H1 (cell line): ENCODE measurements at regions not wholly inside any gene's neighbourhood (a gene's known extent, or its start where the extent isn't known, plus 50 kb on each side); places are given as distances from the start of the nearest gene placed in this dataset.

Experiments used
- CHD2 ChIP-seq: IDR thresholded peaks from 2 replicates; pipeline ENCODE4 v1.6.1; 2012; ENCODE audit warnings: low read length, improper control_type of control experiment
- TBP ChIP-seq: IDR thresholded peaks from 2 replicates; pipeline ENCODE4 v1.6.1; 2011; ENCODE audit warnings: low read depth, low read length, improper control_type of control experiment
- TF ChIP-seq, protein P1 (sequence below), 3 experiments: IDR thresholded peaks; 1 replicate in 2 of 3; 2 replicates in 1 of 3; pipeline versions ENCODE4 v1.5.1 to v1.6.1; 2011; ENCODE audit warnings: low read length in 3 of 3, mild to moderate bottlenecking in 3 of 3, inconsistent platforms in 2 of 3, low read depth in 1 of 3, moderate library complexity in 1 of 3; ENCODE audit not compliant: insufficient read depth in 1 of 3; ENCODE audit errors: control extremely low read depth in 1 of 3

DNA sequence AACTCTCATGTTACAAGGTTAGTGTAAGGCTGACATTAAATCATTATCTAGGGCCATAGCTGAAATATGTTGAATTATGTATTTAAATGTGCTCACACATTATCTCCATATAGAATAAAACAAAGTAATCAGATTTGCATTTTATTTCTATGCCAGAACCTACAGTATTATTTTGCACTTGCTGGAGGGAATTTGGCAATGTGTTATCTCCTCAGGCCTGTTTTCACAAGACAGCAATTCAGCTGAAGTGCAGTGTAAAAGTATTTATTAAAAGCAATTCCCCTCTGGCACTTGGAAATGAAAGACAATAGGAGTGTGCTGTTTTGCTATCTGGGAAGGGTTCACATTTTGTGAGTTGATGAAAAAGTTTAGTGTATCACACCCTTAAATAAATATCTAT, 276.3 kb downstream of the DNAJB9 start:
- TF ChIP-seq CHD2 = no peak
- TF ChIP-seq TBP = no peak
- TF ChIP-seq, protein P1, sequence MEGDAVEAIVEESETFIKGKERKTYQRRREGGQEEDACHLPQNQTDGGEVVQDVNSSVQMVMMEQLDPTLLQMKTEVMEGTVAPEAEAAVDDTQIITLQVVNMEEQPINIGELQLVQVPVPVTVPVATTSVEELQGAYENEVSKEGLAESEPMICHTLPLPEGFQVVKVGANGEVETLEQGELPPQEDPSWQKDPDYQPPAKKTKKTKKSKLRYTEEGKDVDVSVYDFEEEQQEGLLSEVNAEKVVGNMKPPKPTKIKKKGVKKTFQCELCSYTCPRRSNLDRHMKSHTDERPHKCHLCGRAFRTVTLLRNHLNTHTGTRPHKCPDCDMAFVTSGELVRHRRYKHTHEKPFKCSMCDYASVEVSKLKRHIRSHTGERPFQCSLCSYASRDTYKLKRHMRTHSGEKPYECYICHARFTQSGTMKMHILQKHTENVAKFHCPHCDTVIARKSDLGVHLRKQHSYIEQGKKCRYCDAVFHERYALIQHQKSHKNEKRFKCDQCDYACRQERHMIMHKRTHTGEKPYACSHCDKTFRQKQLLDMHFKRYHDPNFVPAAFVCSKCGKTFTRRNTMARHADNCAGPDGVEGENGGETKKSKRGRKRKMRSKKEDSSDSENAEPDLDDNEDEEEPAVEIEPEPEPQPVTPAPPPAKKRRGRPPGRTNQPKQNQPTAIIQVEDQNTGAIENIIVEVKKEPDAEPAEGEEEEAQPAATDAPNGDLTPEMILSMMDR (IDR thresholded peaks at IDR 0.05; ENCODE audit: control extremely low read depth in 1 of 3, insufficient read depth in 1 of 3, low read depth in 1 of 3, low read length in 3 of 3) = no peak
